IMR-90 (cell line): ENCODE measurements at regions not wholly inside any gene's neighbourhood (a gene's known extent, or its start where the extent isn't known, plus 50 kb on each side); places are given as distances from the start of the nearest gene placed in this dataset.
A peak's percentile ranks its signal among the peaks of the same experiment; 100 is the strongest.

Experiments
- ATAC-seq: fragments of 200-7000 bp; cut with Tn5 transposase; 2 replicates; pipeline ENCODE4 v1.9.1; 2020; ENCODE audit warnings: low read depth, mild to moderate bottlenecking, moderate library complexity
- BruUV-seq: library from RNA; stranded (reverse); fragments of 400-500 nt; replicated peaks from 2 replicates; lab custom pipeline; 2021; lab: Mats Ljungman, UMichigan
- CTCF ChIA-PET: fragments of 300-600 bp; formaldehyde crosslinking; extraction: SDS; loops from one replicate; lab custom pipeline; 2021; ENCODE audit warnings: antibody characterized with exemption; lab: Yijun Ruan, JAX
- POLR2A ChIA-PET: fragments of 300-600 bp; sonication (Branson Sonifier 250); formaldehyde crosslinking; loops from one replicate; lab custom pipeline; 2022; ENCODE audit warnings: antibody characterized with exemption; ENCODE audit not compliant: unreplicated experiment; lab: Charles Lee
- DNase-seq: peaks from one replicate; pipeline ENCODE4 v3.0.0; 2013
- H2AFZ ChIP-seq: replicated peaks from 2 replicates; pipeline ENCODE3; 2013; ENCODE audit warnings: low read length, mild to moderate bottlenecking; ENCODE audit not compliant: poor library complexity
- H2AK5ac ChIP-seq: 2 replicates; pipeline ENCODE4 v1.6.1; 2013; ENCODE audit warnings: low read depth, low read length, inconsistent platforms
- H2AK9ac ChIP-seq: replicated peaks from 2 replicates; pipeline ENCODE3; 2013; ENCODE audit warnings: mild to moderate bottlenecking, low read depth, low read length, moderate library complexity; ENCODE audit not compliant: poor library complexity
- H2BK120ac ChIP-seq: 2 replicates; pipeline ENCODE4 v1.6.1; 2013; ENCODE audit warnings: low read depth, low read length, inconsistent platforms
- H2BK15ac ChIP-seq: 3 replicates; pipeline ENCODE4 v1.6.1; 2013; ENCODE audit warnings: low read depth, low read length, inconsistent platforms
- H2BK20ac ChIP-seq: 2 replicates; pipeline ENCODE4 v1.6.1; 2013; ENCODE audit warnings: low read depth, mild to moderate bottlenecking, inconsistent platforms, low read length, moderate library complexity
- H2BK5ac ChIP-seq: 2 replicates; pipeline ENCODE4 v1.6.1; 2013; ENCODE audit warnings: mild to moderate bottlenecking, low read depth, low read length, inconsistent platforms; ENCODE audit not compliant: poor library complexity, severe bottlenecking
- H3K14ac ChIP-seq: replicated peaks from 2 replicates; pipeline ENCODE4 v1.6.1; 2013; ENCODE audit warnings: low read depth, low read length, inconsistent platforms
- H3K18ac ChIP-seq: 2 replicates; pipeline ENCODE4 v1.6.1; 2013; ENCODE audit warnings: low read depth, low read length, control low read depth
- H3K23ac ChIP-seq: 2 replicates; pipeline ENCODE4 v1.6.1; 2013; ENCODE audit warnings: low read depth, low read length, inconsistent platforms
- H3K27ac ChIP-seq: 2 replicates; pipeline ENCODE4 v1.5.1; 2013; ENCODE audit warnings: mild to moderate bottlenecking, control low read depth, low read length; ENCODE audit not compliant: insufficient read depth
- H3K27me3 ChIP-seq: 2 replicates; pipeline ENCODE4 v1.6.1; 2013; ENCODE audit warnings: low read length; ENCODE audit not compliant: control insufficient read depth, insufficient read depth
- H3K36me3 ChIP-seq: 2 replicates; pipeline ENCODE4 v1.6.1; 2013; ENCODE audit warnings: low read length, mixed read lengths; ENCODE audit not compliant: control insufficient read depth, insufficient read depth
- H3K4ac ChIP-seq: 2 replicates; pipeline ENCODE4 v1.6.1; 2013; ENCODE audit warnings: low read depth, low read length, inconsistent platforms
- H3K4me1 ChIP-seq: 2 replicates; pipeline ENCODE4 v1.6.1; 2013; ENCODE audit warnings: low read length, mixed read lengths; ENCODE audit not compliant: control insufficient read depth, insufficient read depth
- H3K4me2 ChIP-seq: 2 replicates; pipeline ENCODE4 v1.6.1; 2013; ENCODE audit warnings: low read depth, mild to moderate bottlenecking, control low read depth, low read length, moderate library complexity
- H3K4me3 ChIP-seq: 2 replicates; pipeline ENCODE4 v1.5.1; 2013; ENCODE audit warnings: low read depth, mild to moderate bottlenecking, control low read depth, low read length, moderate library complexity; ENCODE audit not compliant: insufficient read depth
- H3K56ac ChIP-seq: 2 replicates; pipeline ENCODE4 v1.6.1; 2013; ENCODE audit warnings: low read length, inconsistent platforms; ENCODE audit not compliant: insufficient read depth; ENCODE audit errors: extremely low read depth
- H3K79me1 ChIP-seq, 2 experiments: 2 replicates each; pipeline ENCODE4 v1.6.1; 2013; ENCODE audit warnings: low read length in 2 of 2, inconsistent platforms in 1 of 2, low read depth in 1 of 2
- H3K9ac ChIP-seq: 2 replicates; pipeline ENCODE4 v1.6.1; 2013; ENCODE audit warnings: low read depth, low read length, control low read depth
- H3K9me1 ChIP-seq: 2 replicates; pipeline ENCODE4 v1.6.1; 2013; ENCODE audit warnings: low read length, inconsistent platforms; ENCODE audit not compliant: insufficient read depth
- H3K9me3 ChIP-seq: 2 replicates; pipeline ENCODE4 v1.6.1; 2013; ENCODE audit warnings: low read length; ENCODE audit not compliant: control insufficient read depth, insufficient read depth
- H4K20me1 ChIP-seq: 2 replicates; pipeline ENCODE4 v1.6.1; 2013; ENCODE audit warnings: low read length, inconsistent platforms; ENCODE audit not compliant: insufficient read depth
- H4K5ac ChIP-seq: 2 replicates; pipeline ENCODE4 v1.6.1; 2013; ENCODE audit warnings: mild to moderate bottlenecking, low read depth, low read length, control low read depth
- H4K8ac ChIP-seq, 2 experiments: 2 replicates each; pipeline ENCODE4 v1.6.1; 2013; ENCODE audit warnings: low read depth in 2 of 2, low read length in 2 of 2, control low read depth in 1 of 2, inconsistent platforms in 1 of 2
- H4K91ac ChIP-seq: 2 replicates; pipeline ENCODE4 v1.6.1; 2013; ENCODE audit warnings: low read depth, low read length, inconsistent platforms; ENCODE audit not compliant: insufficient read depth
- BHLHE40 ChIP-seq: fragments of 150-350 bp; IDR thresholded peaks from 2 replicates; pipeline ENCODE4 v1.6.1; 2016; ENCODE audit warnings: mild to moderate bottlenecking, low read depth, low read length
- CTCF ChIP-seq: conservative IDR thresholded peaks from 2 replicates; pipeline ENCODE4 v1.5.1; 2012; ENCODE audit warnings: mild to moderate bottlenecking, low read depth, low read length, improper control_type of control experiment
- ELK1 ChIP-seq: fragments of 150-350 bp; IDR thresholded peaks from 2 replicates; pipeline ENCODE4 v1.6.1; 2016; ENCODE audit warnings: low read depth, mild to moderate bottlenecking, low read length, moderate library complexity, borderline replicate concordance
- MXI1 ChIP-seq: IDR thresholded peaks from 2 replicates; pipeline ENCODE4 v1.6.1; 2012; ENCODE audit warnings: low read depth, mild to moderate bottlenecking, low read length, moderate library complexity, borderline replicate concordance
- NFE2L2 ChIP-seq: fragments of 150-350 bp; IDR thresholded peaks from 2 replicates; pipeline ENCODE4 v1.6.1; 2016; ENCODE audit warnings: low read depth, mild to moderate bottlenecking, low read length
- RAD21 ChIP-seq: IDR thresholded peaks from 2 replicates; pipeline ENCODE4 v1.6.1; 2012; ENCODE audit warnings: low read length, improper control_type of control experiment
- RFX5 ChIP-seq: IDR thresholded peaks from 2 replicates; pipeline ENCODE4 v1.8.0; 2012; ENCODE audit warnings: low read depth, mild to moderate bottlenecking, low read length, moderate library complexity
- WGBS, 2 experiments: methylation state at CpG; one replicate each; pipeline versions ENCODE4 v1.1.5 to v1.1.7; 2013; ENCODE audit warnings: missing lambda C conversion rate in 2 of 2; ENCODE audit not compliant: insufficient read length in 1 of 2; ENCODE audit errors: extremely low coverage in 2 of 2; 5-methylcytosine and 5-hydroxymethylcytosine counted together
- dilution Hi-C: fragments of 300-500 bp; cut with HindIII; formaldehyde crosslinking; loops from one replicate; pipeline ENCODE4 v1.14.3; 2018; ENCODE audit warnings: low sequenced_read_pairs; ENCODE audit not compliant: unreplicated experiment
- in situ Hi-C: fragments of 300-500 bp; cut with MboI; formaldehyde crosslinking; loops from 3 replicates; pipeline ENCODE4 v1.14.3; 2019; ENCODE audit warnings: low sequenced_read_pairs, inconsistent platforms, mixed read lengths
- intact Hi-C: fragments of 100-400 bp; cut with micrococcal nuclease; formaldehyde crosslinking; loops from 2 replicates; pipeline ENCODE4 v1.10.0; 2022

- no peak overlapping the region for H3K18ac ChIP-seq
- WGBS, 2 experiments = no CpG with 5 or more reads among the region's 5 CpGs
- H3K23ac ChIP-seq = no peak overlapping the region
- H4K91ac ChIP-seq = no peak overlapping the region
- in situ Hi-C loops = no loop called here
- BruUV-seq = no TSS peak
- no peak for DNase-seq
- no peaks in the 10 kb centered on the region; the same call in 1 of the 2 replicates for H3K4me1 ChIP-seq
- no peak overlapping the region for H3K56ac ChIP-seq
- ChIA-PET POLR2A (no interaction called here), CTCF (no interaction called here)
- no peak overlapping the region for H2AK9ac ChIP-seq
- peak; percentile 14; the same call in 1 of the 2 replicates for ATAC-seq
- H3K36me3 ChIP-seq = 0 out of 2 replicates have a peak, but pooled peaks cover 2% of the 10 kb centered on the region
- no peaks in the 10 kb centered on the region for H3K9me3 ChIP-seq
- intact Hi-C loops = loop anchor here (10.0 kb wide), 1 partner anchor 137 kb away; the partner anchor contains the start of gene SHANK2
- no peak overlapping the region for H2BK20ac ChIP-seq
- H2AK5ac ChIP-seq = no peak overlapping the region
- no peak overlapping the region for H3K9ac ChIP-seq
- H3K9me1 ChIP-seq = no peaks in the 10 kb centered on the region
- dilution Hi-C loops = no loop called here
- H3K4me3 ChIP-seq = no peak overlapping the region
- no peaks in the 10 kb centered on the region for H3K27me3 ChIP-seq
- no peak overlapping the region for H2AFZ ChIP-seq
- H2BK120ac ChIP-seq = no peak overlapping the region
- H3K14ac ChIP-seq = no peak overlapping the region
- H3K27ac ChIP-seq = no peak overlapping the region
- no peak overlapping the region for H2BK5ac ChIP-seq
- no peak overlapping the region for H3K4me2 ChIP-seq
- no peak overlapping the region for H4K5ac ChIP-seq
- H3K4ac ChIP-seq = no peak overlapping the region
- no peaks in the 10 kb centered on the region; the same call in 1 of the 2 replicates for H4K20me1 ChIP-seq
- H2BK15ac ChIP-seq = no peak overlapping the region
- H3K79me1 ChIP-seq = no peaks in the 10 kb centered on the region
- no peak overlapping the region for H4K8ac ChIP-seq
- TF ChIP-seq CTCF (no peak), ELK1 (no peak), MXI1 (no peak), NFE2L2 (no peak), BHLHE40 (no peak), RFX5 (no peak), RAD21 (no peak)
Measured at GRCh38 chr11:71117311-71117710, 135.1 kb downstream of the SHANK2 start.
